ENCODE measurements at regions not wholly inside any gene's neighbourhood (a gene's known extent, or its start where the extent isn't known, plus 50 kb on each side); places are given as distances from the start of the nearest gene placed in this dataset.
"Not testable (repeated sequence)": the region's sequence is repeated elsewhere in the genome, so short reads cannot be mapped to it uniquely, and the experiment has no call there.

GRCh38 chr3:30323649-30324048, 282.8 kb upstream of the TGFBR2 start:
- TF ChIP-seq, protein P1, sequence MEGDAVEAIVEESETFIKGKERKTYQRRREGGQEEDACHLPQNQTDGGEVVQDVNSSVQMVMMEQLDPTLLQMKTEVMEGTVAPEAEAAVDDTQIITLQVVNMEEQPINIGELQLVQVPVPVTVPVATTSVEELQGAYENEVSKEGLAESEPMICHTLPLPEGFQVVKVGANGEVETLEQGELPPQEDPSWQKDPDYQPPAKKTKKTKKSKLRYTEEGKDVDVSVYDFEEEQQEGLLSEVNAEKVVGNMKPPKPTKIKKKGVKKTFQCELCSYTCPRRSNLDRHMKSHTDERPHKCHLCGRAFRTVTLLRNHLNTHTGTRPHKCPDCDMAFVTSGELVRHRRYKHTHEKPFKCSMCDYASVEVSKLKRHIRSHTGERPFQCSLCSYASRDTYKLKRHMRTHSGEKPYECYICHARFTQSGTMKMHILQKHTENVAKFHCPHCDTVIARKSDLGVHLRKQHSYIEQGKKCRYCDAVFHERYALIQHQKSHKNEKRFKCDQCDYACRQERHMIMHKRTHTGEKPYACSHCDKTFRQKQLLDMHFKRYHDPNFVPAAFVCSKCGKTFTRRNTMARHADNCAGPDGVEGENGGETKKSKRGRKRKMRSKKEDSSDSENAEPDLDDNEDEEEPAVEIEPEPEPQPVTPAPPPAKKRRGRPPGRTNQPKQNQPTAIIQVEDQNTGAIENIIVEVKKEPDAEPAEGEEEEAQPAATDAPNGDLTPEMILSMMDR (conservative IDR thresholded peaks at IDR 0.05; ENCODE audit: low read length), result not testable (repeated sequence)
- TF ChIP-seq EZH2phosphoT487 (IDR thresholded peaks at IDR 0.05; ENCODE audit: borderline replicate concordance), result not testable (repeated sequence)
